ENCODE measurements at regions not wholly inside any gene's neighbourhood (a gene's known extent, or its start where the extent isn't known, plus 50 kb on each side); places are given as distances from the start of the nearest gene placed in this dataset.

- intact Hi-C loops (cut with DNase I): no loop called here
- ATAC-seq: no peak
- no peak for DNase-seq (ENCODE audit: low spot score)
These were observed 55.8 kb upstream of the SLC6A6 start for GRCh38 chr3:14346642-14347041.

GRCh38 chr3:14347110-14347509 is 55.3 kb upstream of the SLC6A6 start:
- ATAC-seq: no peak
- intact Hi-C loops (cut with DNase I): no loop called here

GRCh38 chr3:14351617-14352001 is 50.8 kb upstream of the SLC6A6 start:
- DNase-seq (ENCODE audit: low spot score): no peak
- ATAC-seq: no peak
- intact Hi-C loops (cut with DNase I): loop anchor here (10.0 kb wide), 1 partner anchor 267 kb away; no protein-coding TSS in a partner anchor

More at GRCh38 chr3:14347110-14347509, 55.3 kb upstream of the SLC6A6 start:
- DNase-seq (ENCODE audit: low spot score): no peak

- intact Hi-C loops (cut with DNase I): loop anchor here (10.0 kb wide), 1 partner anchor 267 kb away; no protein-coding TSS in a partner anchor
- DNase-seq (ENCODE audit: low spot score) (no peak), ATAC-seq (no peak)
These were observed 50.3 kb upstream of the SLC6A6 start for GRCh38 chr3:14352002-14352627.
